H9 (cell line): ENCODE measurements at regions not wholly inside any gene's neighbourhood (a gene's known extent, or its start where the extent isn't known, plus 50 kb on each side); places are given as distances from the start of the nearest gene placed in this dataset.

ENCODE experiments used
- DNase-seq: peaks from one replicate; pipeline ENCODE4 v3.0.0-alpha.2; 2017
- H2AFZ ChIP-seq: one replicate; pipeline ENCODE4 v1.6.1; 2013; ENCODE audit warnings: mild to moderate bottlenecking, low read length, control low read depth, moderate library complexity
- H2AK5ac ChIP-seq: 2 replicates; pipeline ENCODE4 v1.6.1; 2013; ENCODE audit warnings: low read length, control low read depth, mixed read lengths; ENCODE audit not compliant: insufficient read length
- H2BK120ac ChIP-seq: one replicate; pipeline ENCODE4 v1.6.1; 2013; ENCODE audit warnings: low read depth, mild to moderate bottlenecking, low read length, control low read depth, inconsistent platforms; ENCODE audit not compliant: poor library complexity, severe bottlenecking
- H2BK12ac ChIP-seq: 2 replicates; pipeline ENCODE4 v1.6.1; 2013; ENCODE audit warnings: low read length, control low read depth, mixed read lengths, low read depth; ENCODE audit not compliant: insufficient read length
- H2BK15ac ChIP-seq: 2 replicates; pipeline ENCODE4 v1.6.1; 2013; ENCODE audit warnings: low read depth, low read length, control low read depth
- H2BK20ac ChIP-seq: one replicate; pipeline ENCODE4 v1.6.1; 2013; ENCODE audit warnings: low read depth, mild to moderate bottlenecking, low read length, control low read depth, inconsistent platforms; ENCODE audit not compliant: poor library complexity, severe bottlenecking
- H2BK5ac ChIP-seq: 2 replicates; pipeline ENCODE4 v1.6.1; 2013; ENCODE audit warnings: low read length, control low read depth, mixed read lengths; ENCODE audit not compliant: insufficient read length
- H3K14ac ChIP-seq: 2 replicates; pipeline ENCODE4 v1.6.1; 2013; ENCODE audit warnings: low read length, control low read depth; ENCODE audit not compliant: insufficient read depth
- H3K18ac ChIP-seq: 2 replicates; pipeline ENCODE4 v1.6.1; 2013; ENCODE audit warnings: low read depth, mild to moderate bottlenecking, mixed read lengths, low read length, control low read depth; ENCODE audit not compliant: insufficient read length
- H3K23ac ChIP-seq: 2 replicates; pipeline ENCODE4 v1.6.1; 2013; ENCODE audit warnings: low read length, control low read depth, mixed read lengths, low read depth; ENCODE audit not compliant: insufficient read length
- H3K23me2 ChIP-seq: 2 replicates; pipeline ENCODE4 v1.6.1; 2013; ENCODE audit warnings: low read depth, mild to moderate bottlenecking, mixed read lengths, low read length, control low read depth; ENCODE audit not compliant: insufficient read length, poor library complexity, severe bottlenecking
- H3K27ac ChIP-seq: 2 replicates; pipeline ENCODE4 v1.5.1; 2013; ENCODE audit warnings: low read length, control low read depth, mixed read lengths, low read depth; ENCODE audit not compliant: insufficient read length
- H3K27me3 ChIP-seq: 2 replicates; pipeline ENCODE4 v1.6.1; 2013; ENCODE audit warnings: low read length, control low read depth, inconsistent platforms; ENCODE audit not compliant: insufficient read depth
- H3K4ac ChIP-seq: 2 replicates; pipeline ENCODE4 v1.6.1; 2013; ENCODE audit warnings: low read depth, mild to moderate bottlenecking, control low read depth, inconsistent platforms, low read length, moderate library complexity
- H3K4me1 ChIP-seq: 2 replicates; pipeline ENCODE4 v1.6.1; 2013; ENCODE audit warnings: low read length, control low read depth, inconsistent platforms; ENCODE audit not compliant: insufficient read depth
- H3K4me2 ChIP-seq: 2 replicates; pipeline ENCODE4 v1.6.1; 2013; ENCODE audit warnings: low read length, control low read depth, mixed read lengths; ENCODE audit not compliant: insufficient read length, insufficient read depth
- H3K56ac ChIP-seq: 2 replicates; pipeline ENCODE4 v1.6.1; 2013; ENCODE audit warnings: low read depth, mild to moderate bottlenecking, mixed read lengths, low read length, control low read depth; ENCODE audit not compliant: insufficient read length
- H3K79me1 ChIP-seq: 2 replicates; pipeline ENCODE4 v1.6.1; 2013; ENCODE audit warnings: low read depth, mild to moderate bottlenecking, moderate library complexity, low read length, control low read depth, inconsistent platforms; ENCODE audit not compliant: insufficient read depth, poor library complexity, severe bottlenecking
- H3K79me2 ChIP-seq: 2 replicates; pipeline ENCODE4 v1.6.1; 2013; ENCODE audit warnings: low read length, control low read depth, inconsistent platforms; ENCODE audit not compliant: insufficient read depth
- H3K9ac ChIP-seq: 2 replicates; pipeline ENCODE4 v1.6.1; 2013; ENCODE audit warnings: low read length, control low read depth, mixed read lengths; ENCODE audit not compliant: insufficient read length; ENCODE audit errors: extremely low read depth
- H3K9me3 ChIP-seq: one replicate; pipeline ENCODE4 v1.6.1; 2013; ENCODE audit warnings: low read depth, low read length, inconsistent platforms; ENCODE audit not compliant: control insufficient read depth
- H3T11ph ChIP-seq: one replicate; pipeline ENCODE4 v1.6.1; 2013; ENCODE audit warnings: mild to moderate bottlenecking, low read length, control low read depth, inconsistent platforms
- H4K20me1 ChIP-seq: one replicate; pipeline ENCODE4 v1.6.1; 2013; ENCODE audit not compliant: control insufficient read depth, insufficient read length, insufficient read depth
- H4K5ac ChIP-seq: 2 replicates; pipeline ENCODE4 v1.6.1; 2013; ENCODE audit warnings: low read depth, mild to moderate bottlenecking, mixed read lengths, low read length, control low read depth; ENCODE audit not compliant: insufficient read length
- H4K8ac ChIP-seq: replicated peaks from 2 replicates; pipeline ENCODE4 v1.6.1; 2013; ENCODE audit warnings: low read length, control low read depth, mixed read lengths, low read depth; ENCODE audit not compliant: insufficient read length
- H4K91ac ChIP-seq: 2 replicates; pipeline ENCODE4 v1.6.1; 2013; ENCODE audit warnings: low read depth, mild to moderate bottlenecking, moderate library complexity, mixed read lengths, low read length, control low read depth; ENCODE audit not compliant: insufficient read length
- H3K27ac Mint-ChIP-seq, 3 experiments: 2 replicates in 2 of 3; 3 replicates in 1 of 3; pipeline ENCODE4 v1.8.0; 2020 to 2021; ENCODE audit warnings: mixed read lengths in 3 of 3, mild to moderate bottlenecking in 1 of 3, moderate library complexity in 1 of 3
- H3K27me3 Mint-ChIP-seq: 2 replicates; pipeline ENCODE4 v1.8.0; 2021; ENCODE audit warnings: low read depth, mild to moderate bottlenecking, moderate library complexity, mixed read lengths
- H3K36me3 Mint-ChIP-seq, 3 experiments: 2 replicates in 2 of 3; 3 replicates in 1 of 3; pipeline ENCODE4 v1.8.0; 2020 to 2021; ENCODE audit warnings: low read depth in 3 of 3, mixed read lengths in 3 of 3; ENCODE audit not compliant: insufficient read depth in 1 of 3
- H3K4me1 Mint-ChIP-seq, 2 experiments: 2 replicates each; pipeline ENCODE4 v1.8.0; 2020; ENCODE audit warnings: mixed read lengths in 2 of 2
- H3K4me3 Mint-ChIP-seq, 2 experiments: 2 replicates in 1 of 2; 3 replicates in 1 of 2; pipeline ENCODE4 v1.8.0; 2020 to 2021; ENCODE audit warnings: mild to moderate bottlenecking in 2 of 2, mixed read lengths in 2 of 2, moderate library complexity in 1 of 2
- H3K9me3 Mint-ChIP-seq, 2 experiments: 2 replicates in 1 of 2; 3 replicates in 1 of 2; pipeline ENCODE4 v1.8.0; 2020; ENCODE audit warnings: mild to moderate bottlenecking in 2 of 2, mixed read lengths in 2 of 2, moderate library complexity in 1 of 2
- CTCF ChIP-seq: fragments of 200-600 bp; sonication (generic); conservative IDR thresholded peaks from 3 replicates; pipeline ENCODE4 v1.8.0; 2021; ENCODE audit warnings: antibody characterized with exemption, mild to moderate bottlenecking

DNA sequence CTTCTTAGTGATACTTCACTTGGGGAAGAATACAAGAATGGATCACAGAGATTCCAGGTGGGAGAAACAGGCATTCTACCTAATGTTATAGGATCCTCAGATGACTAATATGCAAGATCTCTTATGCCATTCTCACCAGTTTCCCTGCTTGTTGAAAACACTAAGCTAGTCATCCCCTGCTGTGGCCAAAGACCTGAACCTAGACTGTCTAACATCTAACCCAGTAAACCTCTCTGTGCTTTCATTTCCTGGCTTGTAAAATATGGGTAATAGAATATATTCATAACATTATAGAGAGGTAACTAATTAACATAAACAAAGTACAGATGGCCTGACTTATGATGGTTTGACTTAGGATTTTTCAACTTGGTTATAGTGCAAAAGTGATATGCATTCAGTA is 776.3 kb downstream of the TUSC7 start:
- H4K91ac ChIP-seq = no peak overlapping the region
- no peak overlapping the region for H3K14ac ChIP-seq
- no peaks in the 10 kb centered on the region for H3K79me1 ChIP-seq
- Mint-ChIP-seq H3K4me3 (no peak overlapping the region), H3K4me1 (peaks cover 20% of the 10 kb centered on the region in 2 experiments), H3K36me3 (no peaks in the 10 kb centered on the region), H3K27ac (no peak overlapping the region), H3K9me3 (no peaks in the 10 kb centered on the region; a peak in 1 of 5 replicates), H3K27me3 (no peaks in the 10 kb centered on the region)
- no peak overlapping the region for H3K9ac ChIP-seq
- no peaks in the 10 kb centered on the region for H3K23me2 ChIP-seq
- H2BK20ac ChIP-seq = no peak overlapping the region
- no peaks in the 10 kb centered on the region for H3K79me2 ChIP-seq
- no peak overlapping the region for H2AK5ac ChIP-seq
- no peak overlapping the region for H3K23ac ChIP-seq
- no peaks in the 10 kb centered on the region for H4K20me1 ChIP-seq
- no peaks in the 10 kb centered on the region for H3K9me3 ChIP-seq
- DNase-seq = no peak
- no peak overlapping the region for H3K27ac ChIP-seq
- peaks cover 4% of the 10 kb centered on the region; the same call in 1 of the 2 replicates for H3K4me1 ChIP-seq
- no peak overlapping the region for H3K18ac ChIP-seq
- no peak overlapping the region for H2BK120ac ChIP-seq
- H2BK15ac ChIP-seq = no peak overlapping the region
- no peak overlapping the region for H3T11ph ChIP-seq
- H2BK5ac ChIP-seq = no peak overlapping the region
- no peak overlapping the region for H2BK12ac ChIP-seq
- no peak overlapping the region for H4K5ac ChIP-seq
- H3K56ac ChIP-seq = no peak overlapping the region
- no peak overlapping the region for H4K8ac ChIP-seq
- no peaks in the 10 kb centered on the region for H3K27me3 ChIP-seq
- no peak overlapping the region for H2AFZ ChIP-seq
- no peak overlapping the region for H3K4ac ChIP-seq
- no peak for TF ChIP-seq CTCF
- no peak overlapping the region for H3K4me2 ChIP-seq
